Omental fat pad (tissue), 3 donors: ENCODE measurements at regions not wholly inside any gene's neighbourhood (a gene's known extent, or its start where the extent isn't known, plus 50 kb on each side); places are given as distances from the start of the nearest gene placed in this dataset.

Source experiments
- ATAC-seq: fragments of 150-250 bp; one replicate; pipeline ENCODE4 v1.9.1; 2016; ENCODE audit warnings: mild to moderate bottlenecking, moderate library complexity; ENCODE audit not compliant: low FRiP score
- DNase-seq: peaks from one replicate; pipeline ENCODE4 v3.0.0-alpha.2; 2019; ENCODE audit warnings: low spot score
- CTCF ChIP-seq, 3 donors: fragments of 450-650 bp; IDR thresholded peaks; one replicate each; pipeline ENCODE4 v1.5.1; 2016 to 2017; ENCODE audit warnings: antibody characterized with exemption in 3 of 3, mild to moderate bottlenecking in 3 of 3, moderate library complexity in 2 of 3

GRCh38 chr11:32280339-32280738 is 155.0 kb downstream of the WT1 start:
- no peak for DNase-seq
- no peak for TF ChIP-seq CTCF (IDR thresholded peaks at IDR 0.05)
- no peak for ATAC-seq

- ATAC-seq: no peak
- DNase-seq: no peak
- no peak for TF ChIP-seq CTCF (IDR thresholded peaks at IDR 0.05)
These were observed 147.1 kb downstream of the WT1 start for GRCh38 chr11:32288276-32288675.

- no peak for TF ChIP-seq CTCF (IDR thresholded peaks at IDR 0.05)
- no peak for DNase-seq
- no peak for ATAC-seq
These were observed 145.6 kb downstream of the WT1 start for GRCh38 chr11:32289701-32290100.

- no peak for ATAC-seq
These were observed 144.6 kb downstream of the WT1 start for GRCh38 chr11:32290783-32291182.

GRCh38 chr11:32297611-32298011 is 137.7 kb downstream of the WT1 start:
- ATAC-seq (peak; percentile 77), DNase-seq (no peak)
- peak in 1 of 3 donors; percentile 4 for TF ChIP-seq CTCF (IDR thresholded peaks at IDR 0.05)

More at GRCh38 chr11:32290783-32291182, 144.6 kb downstream of the WT1 start:
- TF ChIP-seq CTCF (IDR thresholded peaks at IDR 0.05): no peak
- no peak for DNase-seq

GRCh38 chr11:32302826-32303225 is 132.5 kb downstream of the WT1 start:
- ATAC-seq (no peak), DNase-seq (no peak)
- TF ChIP-seq CTCF (IDR thresholded peaks at IDR 0.05): no peak

GRCh38 chr11:32304521-32304920 is 130.8 kb downstream of the WT1 start:
- ATAC-seq (no peak), DNase-seq (no peak)
- TF ChIP-seq CTCF (IDR thresholded peaks at IDR 0.05): no peak
